ENCODE measurements at regions not wholly inside any gene's neighbourhood (a gene's known extent, or its start where the extent isn't known, plus 50 kb on each side); places are given as distances from the start of the nearest gene placed in this dataset.

DNA sequence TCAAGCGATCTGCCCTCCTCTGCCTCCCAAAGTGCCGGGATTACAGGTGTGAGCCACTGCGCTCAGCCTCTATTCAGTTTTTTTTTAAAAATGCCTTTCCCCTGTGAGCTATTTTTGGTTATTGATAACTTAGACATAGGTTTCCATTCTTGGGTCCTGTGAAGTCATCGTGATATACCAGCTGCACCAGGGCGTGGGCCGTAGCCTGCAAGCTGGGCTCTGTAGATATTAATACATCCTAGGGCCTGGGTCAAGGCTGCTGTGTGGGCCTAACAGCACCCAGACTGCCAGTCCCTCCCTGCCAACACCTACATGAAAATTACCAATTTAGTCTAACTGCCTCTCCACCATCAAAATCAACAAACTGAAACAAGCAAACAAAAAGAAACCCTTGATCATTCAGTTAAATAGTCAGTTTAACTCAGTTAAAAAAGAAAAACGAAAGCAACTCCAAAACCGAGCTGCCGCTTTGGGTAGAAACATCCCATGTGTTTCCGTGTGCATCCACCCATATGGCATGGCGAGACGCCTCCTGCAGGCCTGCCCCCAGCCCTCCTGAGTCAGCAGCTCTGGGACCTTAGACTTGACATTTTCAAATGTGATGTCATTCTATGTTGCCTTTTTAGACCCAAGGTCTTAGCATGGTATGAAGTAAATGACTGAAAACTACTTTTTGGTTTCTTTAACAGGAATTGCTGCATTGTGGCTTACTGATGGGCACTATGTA is 330.2 kb downstream of the GLRX3 start:
- no peak for DNase-seq

DNA sequence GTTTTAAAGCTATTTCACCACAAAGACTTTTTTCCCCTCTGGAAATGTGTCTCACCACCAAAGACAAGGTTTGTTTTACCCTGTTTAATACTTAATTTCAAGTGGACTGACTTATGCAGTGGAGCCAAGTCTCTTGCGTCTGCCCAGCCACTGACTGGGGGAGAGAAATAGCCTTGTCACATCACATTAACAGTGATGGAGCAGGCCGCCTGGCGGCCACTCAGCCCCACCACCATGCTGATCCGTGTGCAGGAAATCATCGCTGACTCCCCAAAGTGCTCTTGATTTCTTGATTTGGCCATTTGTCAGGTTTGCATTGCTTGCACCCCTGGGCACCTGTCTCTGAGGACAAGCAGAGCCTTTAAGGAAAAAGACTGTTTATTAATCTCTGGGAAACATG is 334.1 kb downstream of the GLRX3 start:
- no peak for DNase-seq

DNA sequence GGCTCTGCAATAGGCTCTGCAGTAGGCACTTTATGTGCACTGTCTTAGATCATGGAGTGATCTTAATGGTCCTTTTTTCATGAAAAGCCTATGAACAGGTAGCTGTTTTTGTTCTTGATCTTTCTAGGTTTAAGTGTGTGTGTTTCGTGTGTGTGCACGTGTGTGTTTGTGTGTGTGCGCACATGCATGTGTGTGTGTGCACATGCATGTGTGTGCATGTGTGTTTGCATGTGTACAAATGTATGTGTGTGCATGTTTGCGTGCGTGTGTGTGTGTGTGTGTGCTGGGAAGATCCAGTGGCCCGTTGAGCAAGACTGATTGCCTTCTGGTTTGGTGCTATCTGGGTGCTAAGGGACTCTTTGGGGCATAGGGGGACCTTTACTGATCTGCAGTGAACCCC is 334.8 kb downstream of the GLRX3 start:
- no peak for DNase-seq

DNA sequence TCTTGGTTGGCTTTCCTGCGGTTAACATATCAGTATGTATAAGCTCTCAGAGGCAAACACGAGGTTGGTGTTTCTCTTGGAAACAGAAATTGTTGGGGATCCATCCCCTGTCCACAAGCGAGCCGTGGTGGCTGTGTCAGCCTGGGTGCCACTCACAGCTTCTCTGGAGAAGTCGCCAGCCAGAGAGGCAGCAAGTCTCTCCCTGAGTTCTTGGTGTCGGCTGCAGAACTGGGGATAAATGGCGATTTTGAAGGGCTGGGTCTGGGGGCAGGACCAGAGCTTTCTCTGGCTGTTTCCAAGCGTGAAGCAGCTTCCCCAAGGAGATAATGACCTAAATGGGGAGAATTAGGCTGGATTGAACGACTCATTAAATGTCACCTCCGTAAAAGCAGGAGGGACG is 335.3 kb downstream of the GLRX3 start:
- no peak for DNase-seq

DNA sequence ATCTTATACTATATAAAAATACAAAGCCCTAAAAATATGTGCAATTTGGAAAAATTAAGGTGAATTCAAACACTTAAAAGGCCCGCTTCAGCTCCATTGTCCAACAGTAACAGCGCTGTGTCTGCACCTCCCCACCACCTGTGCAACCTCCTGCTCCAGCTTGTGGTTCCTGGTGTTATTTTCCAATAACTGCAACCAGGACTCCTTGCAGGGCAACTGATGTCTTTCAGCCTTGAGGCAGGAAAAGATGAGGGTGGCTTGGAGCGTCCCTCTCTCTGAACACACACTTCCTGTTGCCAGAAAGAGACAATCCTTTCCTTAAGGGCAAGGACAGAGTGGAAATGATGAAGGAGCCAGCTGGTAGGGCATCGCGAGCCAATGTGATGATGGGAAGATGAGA is 336.0 kb downstream of the GLRX3 start:
- DNase-seq: no peak

DNA sequence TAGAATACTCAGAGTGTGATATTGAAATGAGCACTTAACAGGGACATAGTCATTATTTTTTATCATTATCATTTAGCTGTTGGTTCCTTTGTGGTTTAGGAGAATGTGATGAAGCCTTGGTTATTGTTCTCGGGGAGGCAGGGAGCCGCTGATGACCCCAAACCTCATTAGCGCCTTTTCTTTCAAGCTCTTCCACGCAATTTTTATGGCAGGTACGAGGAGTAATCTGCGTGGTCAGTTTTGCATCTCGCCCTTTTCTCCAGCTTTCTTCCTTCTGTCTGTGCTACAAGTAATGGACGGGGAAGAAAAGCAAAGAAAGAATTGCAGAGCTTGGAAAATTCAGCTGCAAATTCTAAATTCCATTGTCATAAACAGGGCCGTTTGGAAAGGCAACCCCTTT is 338.4 kb downstream of the GLRX3 start:
- DNase-seq: no peak

DNA sequence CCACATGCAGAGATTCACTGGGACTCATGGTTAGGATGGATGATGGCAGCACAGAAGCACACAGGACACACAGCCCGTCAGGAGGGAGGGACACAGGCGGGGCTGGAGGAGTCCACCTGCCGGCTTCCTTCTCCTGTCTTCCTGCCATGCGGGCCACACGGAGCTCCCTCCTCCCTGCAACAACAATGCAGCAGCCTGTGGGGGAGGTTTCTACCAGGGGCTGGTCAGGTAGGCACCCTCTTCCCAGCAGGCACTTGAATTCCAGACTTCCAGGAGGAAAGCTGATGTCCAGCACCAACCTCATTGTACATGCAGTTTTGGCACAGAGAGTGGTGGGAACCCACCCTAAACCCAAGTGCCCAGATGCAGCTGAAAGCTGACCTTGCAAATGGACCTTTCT is 341.2 kb downstream of the GLRX3 start:
- DNase-seq: no peak

DNA sequence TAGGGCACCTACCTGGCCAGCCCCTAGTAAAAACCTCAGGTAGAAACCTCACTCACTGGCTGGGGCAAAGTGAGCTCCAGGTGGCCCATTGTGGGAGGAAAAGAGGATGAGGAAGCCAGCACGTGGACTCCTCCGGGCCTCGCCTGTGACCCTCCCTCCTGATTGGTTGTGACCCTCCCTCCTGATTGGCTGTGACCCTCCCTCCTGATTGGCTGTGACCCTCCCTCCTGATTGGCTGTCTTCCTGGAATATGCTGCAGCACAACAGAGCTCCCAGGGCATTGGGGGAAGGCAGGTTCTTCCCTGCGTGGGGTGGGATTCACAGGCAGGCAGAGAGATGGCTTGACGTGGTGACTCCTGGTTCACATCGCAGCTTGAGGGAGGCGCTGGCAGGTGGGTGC is 343.0 kb downstream of the GLRX3 start:
- no peak for DNase-seq

DNA sequence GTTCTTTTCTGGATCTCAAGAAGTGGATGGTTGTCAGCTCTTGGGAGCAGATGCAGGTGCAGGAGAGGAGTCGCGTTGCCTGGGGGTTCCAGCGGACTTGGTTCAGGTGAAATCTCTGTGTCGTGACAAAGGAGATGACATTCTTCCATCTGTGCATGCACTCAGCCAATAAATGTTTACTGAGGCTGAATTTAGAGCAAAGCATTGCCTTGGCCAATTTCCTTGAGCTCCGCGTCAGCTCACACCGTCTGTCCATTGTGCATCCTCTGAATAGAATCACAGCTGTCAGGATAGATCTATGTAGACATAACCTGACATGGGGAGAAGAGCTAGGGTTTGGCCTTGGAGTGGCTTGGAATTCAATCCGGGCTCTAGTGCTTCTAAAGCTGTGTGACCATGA is 343.7 kb downstream of the GLRX3 start:
- no peak for DNase-seq

DNA sequence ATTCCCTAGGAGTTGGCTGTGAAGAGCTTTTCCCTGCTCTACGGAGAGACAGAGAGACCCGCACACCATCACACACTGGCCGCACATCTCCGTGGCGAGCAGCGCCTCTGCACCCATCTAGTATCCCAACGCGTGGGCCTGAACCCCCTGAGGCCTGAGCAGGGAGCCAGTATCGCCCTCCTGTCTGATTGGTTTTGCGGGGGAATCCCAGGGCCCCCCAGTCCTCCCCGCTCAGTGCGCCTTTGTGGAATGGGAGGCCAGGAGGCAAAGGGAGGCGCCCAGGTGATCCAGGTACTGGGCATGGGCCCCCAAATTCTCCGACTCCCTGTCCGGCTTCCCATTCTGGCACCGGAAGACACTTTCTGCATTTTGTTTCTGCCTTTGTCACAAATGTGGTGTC is 344.3 kb downstream of the GLRX3 start:
- no peak for DNase-seq

DNA sequence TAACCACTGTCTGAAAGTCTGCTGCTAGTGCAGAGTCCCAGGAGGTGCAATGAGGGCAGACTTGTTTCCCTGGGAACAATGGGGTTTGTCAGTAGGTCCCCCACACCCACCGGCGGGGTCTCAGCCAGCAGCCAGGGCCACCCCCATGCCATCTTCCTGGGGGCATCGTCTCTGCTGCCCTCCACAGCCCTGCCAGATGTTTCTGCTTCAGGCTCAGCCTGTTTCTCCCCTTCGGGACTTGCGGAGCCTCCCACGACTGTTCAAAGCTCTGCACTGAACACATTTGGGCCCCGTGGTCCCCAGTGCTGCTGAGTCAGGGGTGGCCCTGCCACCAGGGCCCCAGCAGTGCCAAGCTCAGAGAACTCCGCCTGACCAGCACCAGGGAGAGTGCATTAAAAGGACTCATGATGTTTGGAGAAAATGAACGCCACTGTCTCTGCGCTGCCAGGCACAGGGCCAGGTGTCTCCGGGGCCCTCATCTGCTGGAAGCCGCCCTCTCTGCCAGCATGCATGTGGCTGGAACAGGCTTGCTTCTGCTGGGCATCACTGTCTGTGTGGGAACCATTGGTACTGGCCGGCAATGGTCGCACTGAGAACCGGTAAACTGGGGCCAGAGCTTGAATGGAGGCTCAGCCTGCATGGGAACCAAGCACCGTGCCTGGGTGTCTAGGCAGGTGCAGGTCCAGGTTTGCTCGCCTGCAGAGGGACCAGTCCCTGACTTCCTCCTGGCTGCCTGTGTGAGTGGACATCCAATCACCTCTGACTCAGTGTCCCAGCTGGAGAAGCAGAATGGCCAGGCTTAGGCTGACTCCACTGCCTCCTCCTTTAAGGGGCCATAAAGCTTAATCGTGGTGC is 345.1 kb downstream of the GLRX3 start:
- DNase-seq: no peak

DNA sequence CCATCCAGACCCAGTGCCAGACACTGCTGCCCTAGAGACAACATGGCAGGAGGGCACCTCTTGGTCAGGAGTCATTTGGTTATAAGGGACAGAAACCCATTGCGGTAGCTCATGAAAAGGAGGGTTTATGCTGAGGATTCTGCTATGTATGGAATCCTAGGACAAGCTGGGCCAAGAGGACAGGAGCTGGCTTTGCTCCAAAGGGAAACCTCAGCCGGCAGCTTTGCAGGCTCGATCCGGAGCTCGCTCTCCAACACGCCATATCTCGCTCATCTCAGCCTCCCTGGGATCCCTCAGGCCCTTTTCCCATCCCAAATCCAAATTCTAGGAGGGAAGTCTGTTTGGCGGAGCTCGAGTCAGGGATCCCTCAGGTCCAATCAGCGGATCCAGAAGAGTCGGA is 345.7 kb downstream of the GLRX3 start:
- DNase-seq: no peak

DNA sequence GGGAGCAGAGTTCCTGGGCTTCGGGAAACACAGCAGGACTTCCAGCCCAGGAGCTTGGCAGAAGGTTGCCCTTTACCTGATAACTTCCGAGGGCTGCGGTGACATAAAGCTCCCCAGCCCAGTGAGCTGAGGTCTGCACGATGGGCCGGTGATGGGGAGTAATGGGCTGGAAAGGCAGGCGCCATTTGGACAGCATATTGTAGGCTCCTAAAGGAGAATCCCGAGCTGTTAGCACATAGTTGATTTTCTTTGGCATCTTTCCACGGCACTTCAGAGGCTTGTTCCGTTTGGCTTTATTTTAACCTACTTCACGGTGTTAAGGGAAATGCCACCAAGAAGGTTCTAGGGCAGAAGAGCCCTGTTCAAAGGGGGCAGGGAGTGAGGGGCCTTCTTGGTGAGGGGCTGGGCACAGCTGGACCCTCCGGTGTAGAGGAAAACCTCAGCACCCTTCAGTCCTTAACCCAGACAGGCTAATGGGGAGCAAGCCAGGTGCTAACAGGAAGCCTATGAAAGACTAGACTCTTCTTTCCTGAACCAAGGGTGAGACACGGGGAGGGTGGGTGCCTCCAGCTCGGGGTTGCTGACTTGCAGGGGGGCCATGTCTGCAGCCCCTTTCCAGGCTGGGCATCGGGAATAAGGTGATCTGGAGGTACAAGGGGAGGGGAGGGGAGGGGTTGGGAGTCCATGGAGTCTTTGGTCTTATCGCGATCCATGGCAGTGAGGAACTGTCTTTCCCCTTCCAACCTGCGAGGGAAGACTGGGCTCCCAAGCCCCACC is 347.7 kb downstream of the GLRX3 start:
- DNase-seq: no peak

DNA sequence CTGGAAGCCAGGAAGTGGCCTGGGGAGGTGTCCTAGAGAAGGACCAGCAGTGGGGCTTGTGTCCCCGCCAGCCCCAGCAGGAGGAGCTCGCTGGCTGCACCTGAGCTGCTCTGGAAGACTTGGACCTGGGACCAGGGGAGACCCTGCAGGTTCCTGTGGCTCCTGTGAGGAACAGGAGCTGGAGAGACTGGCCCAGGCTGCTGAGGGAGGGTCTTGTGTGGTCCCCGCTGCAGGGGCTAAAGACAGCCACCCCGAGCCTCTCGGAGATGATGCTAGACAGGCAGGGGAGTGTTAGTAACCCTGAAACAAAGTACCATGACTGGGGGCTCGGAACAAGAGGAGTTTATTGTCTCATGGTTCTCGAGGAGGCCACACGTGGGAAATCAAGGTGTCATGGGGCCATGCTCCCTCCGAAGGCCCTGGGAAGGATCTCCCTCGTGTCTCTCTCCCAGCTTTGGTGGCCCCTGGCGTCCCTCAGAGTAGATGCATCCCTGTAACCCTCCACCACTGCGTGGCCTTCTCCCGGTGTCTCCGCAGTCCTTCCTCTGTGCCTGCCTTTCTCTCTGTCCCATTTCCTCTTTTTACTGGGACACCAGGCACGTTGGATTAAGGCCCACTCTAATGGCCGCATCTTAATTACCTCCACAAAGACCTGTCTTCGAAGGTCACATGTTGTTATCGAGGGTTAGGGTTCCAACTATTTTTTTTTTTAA is 348.4 kb downstream of the GLRX3 start:
- DNase-seq: no peak

DNA sequence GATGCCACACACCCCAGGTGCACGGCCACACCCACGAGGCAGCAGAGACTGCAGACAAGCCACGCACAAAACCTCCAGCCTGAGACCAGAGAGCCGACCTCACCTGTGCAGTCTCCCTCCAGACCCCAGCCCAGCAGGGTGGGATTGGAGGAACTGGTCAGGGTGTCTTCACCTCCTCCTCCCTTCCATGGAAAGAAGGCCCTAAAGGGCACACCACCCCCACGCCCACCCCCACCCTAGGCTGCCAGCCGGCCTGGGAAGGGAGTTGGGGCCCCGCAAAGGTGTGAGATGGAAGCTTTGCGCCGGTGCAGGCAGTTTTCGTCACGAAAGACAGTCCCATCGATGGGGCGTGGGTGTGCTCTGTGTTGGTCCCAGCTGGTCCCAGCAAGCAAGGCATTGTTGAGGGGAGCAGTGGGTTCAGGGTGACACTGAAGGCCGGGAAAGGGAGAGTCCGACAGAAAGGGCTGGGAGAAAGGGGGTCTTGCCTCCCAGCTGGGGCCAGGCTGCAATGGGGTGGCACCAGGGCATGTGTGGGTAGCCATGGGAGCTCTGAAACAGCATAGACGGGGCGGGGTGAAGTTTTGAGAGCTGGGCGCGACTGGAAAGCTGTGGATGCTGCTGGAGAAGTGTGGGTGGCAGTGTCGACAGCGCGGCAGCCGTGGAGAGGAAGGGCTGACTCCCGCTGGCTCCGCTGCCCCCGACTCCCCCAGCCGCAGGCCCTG is 349.2 kb downstream of the GLRX3 start:
- no peak for DNase-seq

DNA sequence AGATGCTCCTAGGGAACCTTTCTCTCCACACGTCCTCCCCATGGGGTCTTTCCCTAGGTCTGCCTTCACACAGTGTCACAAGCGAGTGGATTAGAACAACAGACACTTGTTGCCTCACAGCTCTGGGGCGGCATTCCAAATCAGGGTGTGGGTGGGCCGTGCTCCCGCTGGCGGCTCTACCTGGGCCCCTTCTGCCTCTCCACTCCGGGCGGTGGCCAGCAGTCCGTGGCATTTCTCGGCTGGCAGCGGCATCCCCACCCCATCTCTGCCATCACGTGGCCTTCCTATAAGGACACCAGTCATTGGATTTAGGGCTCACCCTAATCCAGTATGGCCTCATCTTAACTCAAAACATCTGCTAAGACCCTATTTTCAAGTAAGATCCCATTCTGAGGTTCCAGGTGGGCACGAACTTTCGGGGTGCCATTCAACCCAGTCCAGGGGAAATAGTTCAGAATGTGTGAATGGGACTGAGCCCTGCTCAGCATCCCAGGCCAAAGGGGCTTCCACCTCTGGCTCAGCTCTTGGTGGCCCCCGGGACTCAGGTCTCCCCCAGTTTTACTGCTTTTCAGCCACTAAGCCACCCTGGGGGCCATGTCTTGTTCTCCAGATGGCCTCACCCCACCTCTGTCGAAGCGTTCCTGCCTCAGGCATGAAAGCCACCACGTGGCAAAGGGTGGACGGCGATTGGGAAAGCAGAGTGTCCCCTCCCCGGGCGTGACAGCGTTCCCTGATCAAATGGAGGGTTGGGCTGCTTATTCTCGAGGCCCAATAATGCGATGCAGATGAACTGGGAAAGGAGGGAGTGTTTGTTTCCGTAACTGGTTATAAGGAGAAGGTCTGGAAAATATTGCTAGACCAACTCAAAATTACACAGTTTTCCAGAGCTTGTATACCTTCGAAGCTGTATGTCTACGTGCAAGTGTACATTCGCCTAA is 350.0 kb downstream of the GLRX3 start:
- DNase-seq: no peak

DNA sequence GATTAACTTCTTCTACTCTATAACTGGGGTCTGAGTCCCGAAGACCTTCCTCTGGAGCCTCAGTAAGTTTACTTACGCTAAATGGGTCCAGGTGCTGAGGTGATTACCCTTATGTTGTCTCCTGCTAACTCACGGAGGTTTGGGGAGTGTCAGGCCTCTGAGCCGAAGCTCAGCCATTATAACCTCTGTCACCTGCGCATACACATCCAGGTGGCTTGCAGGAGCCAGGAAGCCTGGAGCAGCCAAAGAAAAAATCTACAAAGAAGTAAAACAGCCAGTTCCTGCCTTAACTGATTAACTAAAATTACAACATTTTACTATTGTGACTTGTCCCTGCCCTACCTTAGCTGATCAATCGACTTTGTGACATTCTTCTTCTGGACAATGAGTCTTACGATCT is 350.7 kb downstream of the GLRX3 start:
- DNase-seq: no peak

DNA sequence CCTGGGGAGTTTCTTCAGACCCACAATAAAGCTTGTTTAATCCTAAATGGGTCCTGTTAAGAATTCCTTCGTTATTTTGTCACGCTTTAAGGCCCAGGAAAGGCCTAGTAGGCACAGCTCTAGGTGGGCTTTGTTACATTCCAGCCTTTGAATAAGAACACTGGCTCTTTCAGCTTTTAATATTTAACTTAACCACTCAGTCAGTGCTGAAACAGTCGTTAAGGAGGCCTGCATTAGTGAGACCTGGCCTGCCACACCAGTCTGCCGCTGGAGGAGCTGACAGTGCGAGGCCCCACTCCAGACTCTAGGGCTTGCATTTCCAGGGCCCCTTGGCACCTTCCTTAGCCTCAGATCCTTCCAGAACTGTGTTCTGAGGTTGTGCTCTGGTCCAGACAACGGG is 351.4 kb downstream of the GLRX3 start:
- DNase-seq: no peak

DNA sequence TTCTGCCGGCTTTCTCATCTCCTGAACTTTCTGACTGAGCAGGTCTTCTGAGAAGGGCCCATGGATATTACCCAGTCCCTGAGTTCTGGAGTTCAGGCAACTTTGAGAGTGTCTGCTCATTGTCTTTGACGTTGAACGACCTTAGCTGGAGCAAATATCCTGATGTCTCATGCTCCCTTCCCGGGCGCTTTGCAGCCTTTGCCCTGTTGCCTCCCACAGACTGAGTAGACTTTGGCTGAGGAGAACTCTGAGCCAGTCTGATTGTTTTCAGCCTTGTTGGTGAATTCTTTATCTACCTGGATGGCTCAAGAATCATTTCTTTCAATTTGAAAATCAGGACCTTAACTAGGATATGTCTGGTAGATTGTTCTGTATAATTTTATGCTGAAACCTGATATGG is 353.7 kb downstream of the GLRX3 start:
- DNase-seq: no peak

DNA sequence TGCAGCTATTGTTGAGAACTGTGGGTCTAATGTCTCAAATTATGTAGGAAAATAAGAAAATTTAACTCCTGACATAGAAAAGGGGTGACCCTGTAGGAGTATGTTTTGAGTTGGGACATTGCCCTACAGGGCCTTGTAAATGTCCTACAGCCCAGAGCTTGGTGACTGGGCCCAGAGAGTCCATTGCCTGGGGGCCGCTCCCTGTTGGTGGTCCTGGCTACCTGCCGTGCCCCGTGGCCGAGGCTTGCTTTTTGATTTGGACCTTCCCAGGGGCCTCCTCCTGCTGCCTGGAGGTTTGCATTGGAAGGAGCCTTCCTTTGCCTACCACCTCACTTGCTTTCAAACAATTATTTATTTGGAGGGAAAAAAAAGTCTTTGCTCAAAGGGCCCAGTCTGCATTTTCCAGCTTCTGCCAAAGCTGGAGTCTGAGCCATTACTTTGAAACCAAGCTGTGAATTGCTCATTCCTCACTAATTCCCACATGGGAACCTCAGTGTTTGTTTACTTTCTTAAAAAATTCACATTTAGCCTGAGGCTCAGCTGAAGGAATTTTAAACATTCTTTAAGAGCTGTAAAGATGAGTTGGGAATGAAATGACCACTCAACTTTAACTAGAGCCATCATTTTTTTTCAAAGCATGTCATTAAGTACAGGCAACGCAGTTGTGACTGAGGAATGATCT is 355.0 kb downstream of the GLRX3 start:
- DNase-seq: no peak

DNA sequence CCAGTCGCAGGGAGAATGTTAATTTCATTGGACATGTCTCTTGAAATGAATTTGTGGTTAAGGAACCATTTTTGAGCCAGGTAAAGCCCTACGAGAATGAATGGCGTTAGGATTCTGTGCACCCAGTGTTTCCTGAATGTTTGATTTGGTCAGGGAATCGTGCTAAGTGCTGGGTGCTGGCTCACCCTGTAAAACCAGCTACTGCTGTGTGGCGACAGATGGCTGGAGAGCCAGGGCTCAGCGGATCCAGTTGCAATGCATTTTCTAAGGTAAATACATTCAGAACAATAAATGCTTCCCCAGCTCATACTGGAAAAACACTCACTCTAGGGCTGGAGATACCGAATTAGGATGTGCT is 355.5 kb downstream of the GLRX3 start:
- DNase-seq: no peak

Measured in DMS53 (cell line).